HUDEP-2 (cell line): ENCODE measurements at regions not wholly inside any gene's neighbourhood (a gene's known extent, or its start where the extent isn't known, plus 50 kb on each side); places are given as distances from the start of the nearest gene placed in this dataset.

Experiments used
- DNase-seq, 76 experiments: peaks; one replicate each; lab custom pipeline; 2025; ENCODE audit not compliant: unreplicated experiment in 76 of 76; lab: John Stamatoyannopoulos, UW

GRCh38 chr6:44530910-44531234, 143.4 kb downstream of the CDC5L start:
- no peak for DNase-seq

- DNase-seq: no peak
Measured at GRCh38 chr6:44531442-44532015, 144.0 kb downstream of the CDC5L start.

- no peak for DNase-seq
Measured at GRCh38 chr6:44533421-44533820, 145.9 kb downstream of the CDC5L start.

- DNase-seq: no peak
Measured at GRCh38 chr6:44534291-44534690, 146.8 kb downstream of the CDC5L start.

- DNase-seq: no peak
Measured at GRCh38 chr6:44535446-44535845, 147.9 kb downstream of the CDC5L start.

- DNase-seq: no peak
Measured at GRCh38 chr6:44535967-44536366, 148.5 kb downstream of the CDC5L start.

- no peak for DNase-seq
Measured at GRCh38 chr6:44537306-44538049, 150.0 kb downstream of the CDC5L start.

- DNase-seq: no peak
Measured at GRCh38 chr6:44538131-44538806, 150.8 kb downstream of the CDC5L start.

GRCh38 chr6:44538807-44539201, 151.3 kb downstream of the CDC5L start:
- DNase-seq: no peak

GRCh38 chr6:44539701-44540355, 152.3 kb downstream of the CDC5L start:
- no peak for DNase-seq

- no peak for DNase-seq
Measured at GRCh38 chr6:44540881-44541280, 153.4 kb downstream of the CDC5L start.

GRCh38 chr6:44542401-44543116, 155.1 kb downstream of the CDC5L start:
- DNase-seq: no peak

- DNase-seq: no peak
Measured at GRCh38 chr6:44543664-44544063, 156.2 kb downstream of the CDC5L start.

GRCh38 chr6:44545224-44545623, 157.7 kb downstream of the CDC5L start:
- no peak for DNase-seq

- DNase-seq: no peak
Measured at GRCh38 chr6:44548319-44548718, 160.8 kb downstream of the CDC5L start.

GRCh38 chr6:44549516-44549915, 162.0 kb downstream of the CDC5L start:
- DNase-seq: no peak

- no peak for DNase-seq
Measured at GRCh38 chr6:44554194-44554593, 166.7 kb downstream of the CDC5L start.

GRCh38 chr6:44554861-44555260, 167.4 kb downstream of the CDC5L start:
- no peak for DNase-seq

GRCh38 chr6:44556046-44556445, 168.5 kb downstream of the CDC5L start:
- no peak for DNase-seq

- DNase-seq: no peak
Measured at GRCh38 chr6:44558024-44558831, 170.7 kb downstream of the CDC5L start.
